HG02763 (cell line): ENCODE measurements at regions not wholly inside any gene's neighbourhood (a gene's known extent, or its start where the extent isn't known, plus 50 kb on each side); places are given as distances from the start of the nearest gene placed in this dataset.
"Not testable (repeated sequence)": the region's sequence is repeated elsewhere in the genome, so short reads cannot be mapped to it uniquely, and the experiment has no call there.

Experiments used
- ATAC-seq: cut with Tn5 transposase; IDR thresholded peaks from one replicate; pipeline ENCODE4 v1.9.1; 2021; ENCODE audit warnings: mild to moderate bottlenecking, moderate library complexity; ENCODE audit not compliant: unreplicated experiment

- ATAC-seq, result no peak
These were observed 1511.2 kb downstream of the FAM181B start for GRCh38 chr11:81222491-81222890.

- ATAC-seq, result no peak
These were observed 1513.3 kb downstream of the FAM181B start for GRCh38 chr11:81220146-81220895.

DNA sequence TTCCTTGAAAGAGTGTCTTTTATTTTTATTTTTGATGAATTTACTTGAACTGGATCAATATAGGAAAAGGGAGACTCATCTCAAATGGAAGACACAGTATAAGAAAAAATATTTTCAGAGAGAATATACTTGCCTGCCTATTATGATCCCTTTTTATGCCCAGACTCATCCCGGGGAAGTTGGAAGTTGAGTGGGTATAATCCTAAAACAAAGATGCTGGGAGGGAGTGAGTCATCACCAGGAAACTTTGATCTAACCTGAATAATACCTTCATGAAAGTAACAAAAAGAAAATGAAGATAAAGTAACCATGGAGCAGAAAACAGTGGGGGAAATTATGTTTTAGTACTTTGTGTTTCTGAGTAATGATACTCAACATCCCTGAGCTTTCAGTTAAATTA is 1514.0 kb downstream of the FAM181B start:
- ATAC-seq, result no peak

DNA sequence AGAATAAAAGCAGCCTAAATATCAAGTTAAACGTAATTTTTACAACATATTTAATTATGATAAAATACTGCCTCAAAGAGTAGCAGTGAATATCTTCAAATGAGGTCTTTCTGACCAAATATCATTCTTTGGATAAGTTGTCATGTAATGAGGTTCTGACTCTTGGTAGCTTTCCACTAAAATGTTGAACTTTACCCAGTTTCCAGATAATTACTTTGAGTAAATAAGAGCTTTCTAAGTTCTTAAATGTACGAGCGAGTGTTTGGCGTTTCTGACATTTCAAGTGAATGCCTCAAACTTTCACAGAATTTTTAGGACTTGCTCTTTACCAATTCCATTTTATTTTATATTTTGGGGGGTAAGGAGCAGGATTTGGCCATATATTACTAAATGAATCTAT is 1515.2 kb downstream of the FAM181B start:
- no peak for ATAC-seq

GRCh38 chr11:81211050-81211449 is 1522.6 kb downstream of the FAM181B start:
- no peak for ATAC-seq

DNA sequence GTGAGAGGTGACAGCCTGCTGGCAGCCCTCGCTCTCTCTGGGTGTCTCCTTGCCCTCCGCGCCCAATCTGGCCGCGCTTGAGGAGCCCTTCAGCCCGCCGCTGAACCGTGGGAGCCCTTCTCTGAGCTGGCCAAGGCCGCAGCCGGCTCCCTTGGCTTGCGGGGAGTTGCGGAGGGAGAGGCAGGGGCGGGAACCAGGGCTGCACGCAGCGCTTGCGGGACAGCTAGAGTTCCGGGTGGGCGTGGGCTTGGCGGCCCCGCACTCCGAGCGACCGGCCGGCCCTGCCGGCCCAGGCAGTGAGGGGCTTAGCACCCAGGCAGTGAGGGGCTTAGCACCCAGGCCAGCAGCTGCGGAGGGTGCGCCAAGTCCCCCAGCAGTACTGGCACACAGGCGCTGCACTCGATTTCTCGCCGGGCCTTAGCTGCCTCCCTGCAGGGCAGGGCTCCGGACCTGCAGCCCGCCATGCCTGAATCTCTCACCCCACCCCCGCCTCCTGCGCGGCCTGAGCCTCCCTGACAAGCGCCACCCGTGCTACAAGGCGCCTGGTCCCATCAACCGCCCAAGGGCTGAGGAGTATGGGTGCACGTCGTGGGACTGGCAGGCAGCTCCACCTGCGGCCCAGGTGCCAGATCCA is 1526.1 kb downstream of the FAM181B start:
- ATAC-seq, result no peak

DNA sequence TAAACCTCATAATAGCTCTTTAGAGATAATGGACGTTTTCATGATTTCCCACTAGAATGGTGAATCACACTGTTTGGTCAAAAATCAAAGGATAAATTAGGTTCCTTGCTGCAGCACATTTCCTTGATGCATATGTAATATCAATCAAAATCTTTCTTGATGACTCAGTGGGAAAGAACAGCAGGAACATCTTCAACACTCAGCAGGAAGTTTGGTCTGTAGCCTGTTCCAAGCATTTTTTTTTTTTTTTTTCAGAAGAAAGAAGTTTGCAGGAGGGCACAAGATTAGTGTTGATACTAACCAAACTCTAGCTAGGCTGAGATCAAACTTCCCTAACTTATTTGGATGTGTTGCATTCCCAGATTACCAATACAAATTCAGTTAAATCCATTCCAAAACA is 1529.8 kb downstream of the FAM181B start:
- ATAC-seq, result no peak

- ATAC-seq, result no peak
These were observed 1536.3 kb downstream of the FAM181B start for GRCh38 chr11:81197396-81197795.

DNA sequence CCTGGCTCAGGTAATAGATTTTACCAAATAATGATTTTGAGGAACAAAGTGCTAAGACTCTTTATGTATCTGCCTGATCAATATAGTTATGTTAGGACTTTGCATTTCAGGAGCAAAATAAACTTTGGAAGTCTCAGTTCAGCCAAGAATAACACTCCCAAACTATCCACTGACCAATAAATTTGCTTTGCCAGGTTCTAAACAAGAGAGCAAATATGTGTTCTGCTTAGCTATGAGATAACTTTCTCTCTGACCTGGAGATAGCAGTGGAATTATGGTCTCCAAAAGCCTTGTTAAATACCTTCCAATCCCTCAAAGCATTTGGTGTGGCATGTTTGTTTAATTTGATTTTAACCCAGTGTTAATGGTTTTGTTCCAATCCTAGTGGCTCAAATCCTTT is 1541.1 kb downstream of the FAM181B start:
- ATAC-seq, result no peak

GRCh38 chr11:81190546-81190945 is 1543.1 kb downstream of the FAM181B start:
- ATAC-seq, result no peak

DNA sequence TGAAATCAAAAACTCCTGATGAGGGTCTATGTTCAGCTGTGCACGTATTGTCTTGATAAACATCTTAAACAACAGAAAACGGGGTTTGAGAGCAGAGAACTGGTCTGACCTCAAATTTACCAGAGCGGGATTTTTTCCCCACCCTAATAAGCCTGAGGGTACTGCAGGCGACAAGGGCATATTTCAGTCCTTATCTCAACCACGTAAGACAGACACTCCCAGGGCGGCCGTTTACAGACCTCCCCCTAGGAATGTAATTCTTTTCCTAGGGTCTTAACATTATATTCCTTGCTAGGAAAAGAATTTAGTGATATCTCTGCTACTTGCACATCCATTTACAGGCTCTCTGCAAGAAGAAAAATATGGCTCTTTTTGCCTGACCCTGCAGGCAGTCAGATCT is 1546.6 kb downstream of the FAM181B start:
- ATAC-seq, result not testable (repeated sequence)

- ATAC-seq, result no peak
These were observed 1558.9 kb downstream of the FAM181B start for GRCh38 chr11:81174646-81175330.

- ATAC-seq, result no peak
These were observed 1568.5 kb downstream of the FAM181B start for GRCh38 chr11:81165164-81165563.

GRCh38 chr11:81159900-81160299 is 1573.8 kb downstream of the FAM181B start:
- ATAC-seq, result no peak

- no peak for ATAC-seq
These were observed 1598.1 kb downstream of the FAM181B start for GRCh38 chr11:81135570-81135969.

DNA sequence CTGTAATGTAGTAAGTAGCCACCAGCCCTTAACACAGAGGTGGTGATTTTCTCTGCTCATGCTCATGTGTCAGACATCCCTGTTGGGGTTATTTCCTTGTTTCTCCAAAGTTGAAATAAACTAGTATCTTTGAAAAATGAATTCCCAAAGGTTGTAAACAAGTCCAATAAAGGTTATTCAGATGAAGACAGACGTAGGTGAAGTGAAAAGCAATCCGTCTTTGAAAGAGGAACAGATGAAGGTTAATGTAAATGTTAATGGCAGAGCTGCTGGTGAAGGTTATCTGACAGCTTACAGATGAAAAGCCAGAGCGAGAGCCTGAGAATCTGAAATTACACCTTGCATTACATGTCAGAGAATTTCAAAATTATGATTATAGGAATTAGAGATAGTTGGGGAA is 1604.0 kb downstream of the FAM181B start:
- no peak for ATAC-seq

- ATAC-seq, result no peak
These were observed 1620.9 kb downstream of the FAM181B start for GRCh38 chr11:81112718-81113117.

- no peak for ATAC-seq
These were observed 1629.6 kb downstream of the FAM181B start for GRCh38 chr11:81104051-81104450.

DNA sequence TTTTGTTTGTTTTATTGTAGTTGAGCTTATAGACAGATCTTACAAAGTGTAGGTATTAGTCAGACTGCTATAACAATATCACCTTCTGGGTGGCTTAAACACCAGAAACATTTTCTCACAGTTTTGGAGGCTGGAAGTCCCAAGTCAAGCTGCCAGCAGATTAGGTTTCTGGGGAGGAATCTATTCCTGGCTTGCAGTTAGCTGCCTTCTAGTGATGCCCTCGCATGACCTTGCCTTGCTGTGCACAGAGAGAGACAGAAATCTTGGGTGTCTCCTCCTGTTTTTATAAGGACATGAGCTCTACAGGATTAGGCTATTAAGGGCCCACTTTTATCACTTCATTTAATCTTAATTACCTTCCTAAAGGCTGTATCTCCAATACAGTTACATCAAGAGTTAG is 1635.2 kb downstream of the FAM181B start:
- no peak for ATAC-seq

DNA sequence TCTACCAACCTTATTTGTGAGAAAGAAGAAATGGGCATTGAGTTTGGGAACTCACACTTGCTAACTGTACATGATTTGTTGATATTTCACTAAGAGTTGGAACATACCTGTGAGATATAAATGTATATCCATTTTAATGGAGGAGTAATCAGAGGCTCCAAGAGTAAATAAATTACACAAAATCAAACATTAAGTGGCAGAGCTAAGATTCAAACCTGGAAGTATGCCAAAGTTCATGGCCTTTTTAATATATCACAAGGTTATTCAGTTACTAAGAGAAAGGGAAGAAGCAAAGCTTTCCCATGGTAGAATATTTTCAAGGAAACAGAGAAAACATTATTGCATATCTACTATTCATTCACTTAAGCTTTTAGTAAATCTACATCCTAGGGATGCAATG is 1641.1 kb downstream of the FAM181B start:
- ATAC-seq, result no peak

- no peak for ATAC-seq
These were observed 1644.4 kb downstream of the FAM181B start for GRCh38 chr11:81089242-81089641.

DNA sequence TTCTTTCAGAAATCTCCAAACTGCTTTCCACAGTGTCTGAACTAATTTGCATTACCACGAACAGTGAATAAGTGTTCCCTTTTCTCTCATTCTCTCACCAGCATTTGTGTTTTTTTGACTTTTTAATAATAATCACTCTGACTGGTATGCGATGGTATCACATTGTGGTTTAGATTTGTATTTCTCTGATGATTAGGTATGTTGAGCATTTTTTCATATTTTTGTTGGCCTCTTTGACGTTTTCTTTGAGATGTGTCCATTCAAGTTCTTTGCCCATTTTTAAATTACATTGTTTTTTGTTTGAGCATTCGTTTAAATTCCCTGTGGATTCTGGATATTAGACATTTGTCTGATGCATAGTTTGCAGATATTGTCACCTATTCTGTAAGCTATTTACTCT is 1639.6 kb upstream of the TENM4 start:
- ATAC-seq, result no peak
